CD4-positive, alpha-beta T cell treated with Interleukin-4 for 4 hours (primary cell): ENCODE measurements at regions not wholly inside any gene's neighbourhood (a gene's known extent, or its start where the extent isn't known, plus 50 kb on each side); places are given as distances from the start of the nearest gene placed in this dataset.
"Not testable (repeated sequence)": the region's sequence is repeated elsewhere in the genome, so short reads cannot be mapped to it uniquely, and the experiment has no call there.

ENCODE experiments used
- DNase-seq: peaks from one replicate; pipeline ENCODE4 v3.0.0-alpha.2; 2020

DNA sequence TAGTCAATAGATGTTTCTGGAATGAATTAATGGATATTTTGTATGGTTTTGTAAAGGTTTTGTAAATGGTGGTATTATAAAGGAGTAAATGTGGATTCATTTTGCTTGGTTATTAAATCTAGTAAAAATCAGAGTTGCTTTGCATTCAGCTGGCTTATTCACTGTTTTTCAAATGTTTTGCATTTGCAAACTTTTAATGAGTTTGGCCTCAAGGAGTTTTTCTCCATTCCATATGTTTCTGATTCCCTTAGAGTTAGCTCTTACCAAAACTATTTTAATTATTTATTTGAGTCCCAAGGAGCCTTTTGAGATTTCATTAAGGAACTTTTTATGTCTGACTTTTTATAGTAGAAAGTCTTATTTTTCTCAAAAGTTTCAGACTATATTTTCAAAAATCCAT, 992.2 kb downstream of the DIPK2A start:
- DNase-seq = no peak

GRCh38 chr3:144966560-144966959, 994.9 kb downstream of the DIPK2A start:
- DNase-seq = no peak

DNA sequence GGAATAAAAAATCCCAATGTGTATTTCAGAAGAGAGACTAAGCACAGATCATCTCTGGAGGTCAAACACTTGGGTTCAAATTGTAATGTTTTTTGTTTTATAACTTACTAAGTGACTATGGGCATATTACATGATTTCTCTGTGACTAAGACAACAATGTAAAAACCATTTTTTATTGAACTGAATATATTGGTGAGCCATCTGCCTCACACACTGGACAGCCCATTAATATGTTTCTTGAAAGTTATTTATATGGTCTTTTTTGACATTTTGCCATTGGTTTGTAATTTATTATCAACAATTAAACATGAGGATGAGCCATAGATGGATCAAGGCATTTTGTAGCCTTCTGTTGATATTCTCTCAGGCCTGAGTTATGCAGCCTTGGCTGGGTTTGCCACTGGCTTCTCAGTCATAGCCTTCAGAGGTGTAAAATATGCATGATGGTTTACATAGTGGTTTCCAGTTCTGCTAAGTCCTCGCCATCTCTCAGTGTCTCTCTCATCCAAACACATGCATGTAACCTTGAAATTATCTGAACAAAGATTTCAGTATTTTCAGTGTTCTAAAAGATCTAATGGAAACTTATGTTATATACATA, 997.2 kb downstream of the DIPK2A start:
- DNase-seq = no peak

DNA sequence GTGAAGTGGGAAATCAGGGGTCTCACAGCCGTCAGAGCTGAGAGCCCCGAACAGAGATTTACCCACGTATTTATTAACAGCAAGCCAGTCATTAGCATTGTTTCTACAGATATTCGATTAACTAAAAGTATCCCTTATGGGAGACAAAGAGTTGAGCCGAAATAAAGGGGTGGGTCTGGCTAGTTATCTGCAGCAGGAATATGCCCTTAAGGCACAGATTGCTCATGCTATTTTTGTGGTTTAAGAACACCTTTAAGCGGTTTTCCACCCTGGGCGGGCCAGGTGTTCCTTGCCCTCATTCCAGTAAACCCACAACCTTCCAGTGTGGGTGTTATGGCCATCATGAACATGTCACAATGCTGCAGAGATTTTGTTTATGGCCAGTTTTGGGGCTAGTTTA, 1012.9 kb downstream of the DIPK2A start:
- DNase-seq = not testable (repeated sequence)

DNA sequence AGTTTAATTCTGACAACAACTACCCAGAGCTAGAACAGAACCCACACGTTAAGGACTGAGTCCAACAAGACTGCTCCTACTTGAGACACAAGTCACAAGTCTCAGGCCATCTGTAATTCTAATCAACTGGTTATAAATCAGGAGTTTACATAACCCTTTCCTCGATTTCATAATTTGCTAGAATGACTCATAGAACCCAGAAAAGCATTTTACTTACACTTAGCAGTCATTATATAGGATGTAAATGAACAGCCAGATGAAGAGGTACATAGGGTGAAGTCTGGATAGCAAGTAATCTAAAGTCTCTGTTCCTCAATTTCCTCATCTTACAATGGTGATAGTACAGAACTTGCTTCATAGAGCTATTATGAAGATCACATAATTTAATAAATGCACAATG, 1018.2 kb downstream of the DIPK2A start:
- no peak for DNase-seq

DNA sequence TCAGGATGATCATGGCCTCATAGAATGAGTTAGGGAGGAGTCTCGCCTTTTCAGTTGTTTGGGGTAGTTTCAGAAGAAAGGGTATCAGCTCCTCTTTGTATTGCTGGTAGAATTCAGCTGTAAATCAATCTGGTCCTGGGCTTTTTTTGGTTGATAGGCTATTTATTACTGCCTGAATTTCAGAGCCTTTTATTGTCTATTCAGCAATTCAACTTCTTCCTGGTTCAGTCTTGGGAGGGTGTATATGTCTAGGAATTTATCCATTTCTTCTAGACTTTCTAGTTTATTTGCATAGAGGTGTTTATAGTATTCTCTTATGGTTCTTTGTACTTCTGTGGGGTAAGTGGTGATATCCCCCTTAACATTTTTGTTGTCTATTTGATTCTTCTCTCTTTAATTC, 1024.2 kb downstream of the DIPK2A start:
- DNase-seq = no peak

DNA sequence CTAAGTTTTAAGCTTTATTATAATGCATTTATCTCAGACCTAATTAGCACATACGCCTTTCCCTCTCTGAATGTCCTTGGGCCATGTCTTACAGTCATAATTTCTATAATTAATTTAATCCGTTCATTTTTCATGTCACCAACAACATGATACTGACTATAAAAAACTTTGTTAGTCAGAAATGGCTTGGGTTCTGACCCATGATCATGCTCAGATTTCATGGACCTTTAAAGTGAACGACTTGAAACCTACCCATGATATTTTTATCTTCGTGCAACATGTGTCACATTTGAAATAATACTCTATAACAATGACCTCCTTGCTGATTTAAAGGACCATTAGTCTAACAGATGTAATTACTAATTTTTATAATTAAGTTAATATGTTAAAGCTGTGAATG, 1033.8 kb downstream of the DIPK2A start:
- DNase-seq = no peak

DNA sequence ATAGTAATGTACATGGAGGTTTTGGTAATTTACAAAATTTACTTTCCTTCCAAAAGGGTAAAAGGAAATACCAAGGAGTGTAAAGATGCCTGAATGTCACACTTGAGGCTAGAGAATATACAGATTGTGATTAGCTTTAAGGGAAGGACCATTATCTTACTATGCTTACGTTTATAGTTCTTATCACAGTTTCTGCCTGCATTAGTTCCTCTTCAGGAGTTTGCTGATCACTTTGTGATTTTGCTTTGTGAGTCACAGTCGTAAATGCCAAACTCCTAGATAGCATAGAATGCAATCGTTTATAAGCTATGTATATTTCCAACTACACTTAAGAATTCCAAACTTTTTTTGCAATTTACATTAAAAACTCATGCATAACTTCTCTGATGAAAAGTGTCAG, 1034.6 kb downstream of the DIPK2A start:
- DNase-seq = no peak

DNA sequence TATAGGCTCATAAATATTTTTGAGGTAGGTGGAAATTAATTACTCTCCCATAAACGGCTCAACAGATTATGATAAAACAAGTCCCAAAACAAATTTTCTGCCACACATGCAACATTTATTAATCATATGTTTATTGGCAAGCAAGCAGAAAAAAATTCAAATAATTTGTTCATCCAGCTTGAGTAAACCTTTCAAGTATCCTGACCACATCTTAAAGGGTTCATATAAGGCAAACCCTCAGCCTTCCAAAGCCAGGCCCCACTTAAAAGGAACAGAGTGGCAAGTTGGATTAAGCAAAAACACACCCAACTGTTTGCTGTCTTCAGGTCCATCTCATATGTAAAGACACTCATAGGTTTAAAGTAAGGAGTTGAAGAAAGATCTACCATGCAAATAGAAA, 1042.3 kb downstream of the DIPK2A start:
- DNase-seq = no peak

DNA sequence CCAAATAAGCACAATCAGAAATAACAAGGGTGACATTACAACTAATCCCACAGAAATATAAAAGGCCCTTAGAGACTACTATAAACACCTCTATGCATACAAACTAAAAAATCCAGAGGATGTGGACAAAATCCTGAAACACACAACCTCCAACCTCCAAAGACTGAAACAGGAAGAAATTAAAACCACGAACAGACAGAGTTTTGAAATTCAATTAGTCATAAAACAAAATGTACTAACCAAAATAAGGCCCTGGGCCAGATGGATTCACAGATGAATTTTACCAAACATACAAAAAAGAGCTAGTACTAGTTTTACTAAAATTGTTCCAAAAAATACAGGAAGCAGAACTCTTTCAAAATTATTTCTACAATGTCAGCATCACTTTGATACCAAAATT, 1043.6 kb downstream of the DIPK2A start:
- DNase-seq = no peak

DNA sequence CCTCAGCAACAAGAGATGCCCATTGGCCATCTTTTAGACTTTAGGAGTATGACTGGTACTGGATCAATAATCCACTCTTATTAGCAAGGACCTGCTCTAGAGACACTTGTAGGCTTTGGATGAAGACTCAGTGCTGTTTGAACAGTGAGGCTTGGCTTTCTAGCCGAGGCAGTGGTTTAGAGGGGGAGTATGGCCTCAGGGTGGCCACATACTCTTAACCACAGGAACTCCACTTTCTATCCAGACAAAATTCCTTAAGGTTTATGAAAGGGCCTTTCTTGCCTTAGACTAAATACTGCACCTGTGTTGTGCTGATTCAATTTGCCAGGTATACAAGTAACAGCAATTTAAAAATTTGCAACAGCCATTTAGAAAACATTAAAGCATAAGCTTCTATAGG, 1046.3 kb downstream of the DIPK2A start:
- no peak for DNase-seq

- DNase-seq = no peak
These were observed 1050.8 kb downstream of the DIPK2A start for GRCh38 chr3:145022447-145022846.

- no peak for DNase-seq
These were observed 1053.1 kb downstream of the DIPK2A start for GRCh38 chr3:145024700-145025099.

DNA sequence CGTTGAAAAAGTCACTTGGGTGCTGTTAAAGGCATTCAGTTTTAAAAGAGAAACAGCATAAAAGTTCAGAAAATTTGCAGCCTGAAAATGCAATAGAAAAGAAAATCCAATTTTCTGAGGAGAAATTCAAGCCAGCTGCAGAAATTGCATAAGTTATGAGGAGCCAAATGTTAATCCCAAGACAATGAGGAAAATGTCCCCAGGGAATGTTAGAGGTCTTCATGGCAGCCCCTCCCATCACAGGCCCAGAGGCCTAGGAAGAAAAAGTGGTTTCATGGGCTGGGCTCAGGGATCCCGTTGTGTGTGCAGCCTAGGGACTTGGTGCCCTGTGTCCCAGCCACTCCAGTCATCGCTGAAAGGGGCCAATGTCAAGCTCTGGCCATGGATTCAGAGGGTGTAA, 1055.6 kb downstream of the DIPK2A start:
- not testable (repeated sequence) for DNase-seq

DNA sequence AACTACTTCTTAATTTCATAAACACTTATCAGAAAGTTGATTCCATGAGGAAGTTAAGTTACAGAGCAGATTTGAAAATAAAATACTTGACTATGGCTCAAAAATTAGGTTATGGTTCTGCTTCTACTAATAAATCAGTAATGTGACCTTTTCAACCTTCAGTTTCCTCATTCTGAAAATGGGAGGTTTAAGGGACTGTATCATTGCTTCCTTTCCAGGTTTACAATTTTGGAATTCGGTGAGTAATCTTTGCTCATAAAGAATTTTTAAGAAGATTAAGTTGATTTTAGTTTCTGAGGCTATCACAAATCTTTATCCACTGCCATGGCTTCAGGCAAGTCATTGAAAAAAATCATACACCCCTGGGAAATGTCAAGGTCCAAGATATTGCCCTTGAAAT, 1061.2 kb downstream of the DIPK2A start:
- DNase-seq = no peak

DNA sequence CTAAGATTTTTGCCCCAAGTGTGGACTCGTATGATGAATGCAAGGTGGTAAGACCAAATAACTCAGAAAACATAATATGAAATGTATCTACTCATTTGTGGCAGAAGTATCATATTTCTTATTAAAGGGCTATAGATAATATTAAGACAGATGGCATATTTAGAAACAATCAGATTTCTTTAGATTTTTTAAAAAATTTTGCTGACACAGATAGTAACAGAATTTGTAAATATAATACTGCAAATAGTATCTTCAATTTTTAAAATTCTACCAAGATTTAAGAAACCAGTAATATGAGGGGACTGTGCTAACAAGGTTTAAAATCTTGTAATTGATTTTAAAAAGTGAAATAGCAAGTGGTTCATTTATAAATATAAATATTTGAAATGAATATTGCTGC, 1064.1 kb downstream of the DIPK2A start:
- DNase-seq = no peak

- not testable (repeated sequence) for DNase-seq
These were observed 1082.4 kb downstream of the DIPK2A start for GRCh38 chr3:145054055-145054454.

DNA sequence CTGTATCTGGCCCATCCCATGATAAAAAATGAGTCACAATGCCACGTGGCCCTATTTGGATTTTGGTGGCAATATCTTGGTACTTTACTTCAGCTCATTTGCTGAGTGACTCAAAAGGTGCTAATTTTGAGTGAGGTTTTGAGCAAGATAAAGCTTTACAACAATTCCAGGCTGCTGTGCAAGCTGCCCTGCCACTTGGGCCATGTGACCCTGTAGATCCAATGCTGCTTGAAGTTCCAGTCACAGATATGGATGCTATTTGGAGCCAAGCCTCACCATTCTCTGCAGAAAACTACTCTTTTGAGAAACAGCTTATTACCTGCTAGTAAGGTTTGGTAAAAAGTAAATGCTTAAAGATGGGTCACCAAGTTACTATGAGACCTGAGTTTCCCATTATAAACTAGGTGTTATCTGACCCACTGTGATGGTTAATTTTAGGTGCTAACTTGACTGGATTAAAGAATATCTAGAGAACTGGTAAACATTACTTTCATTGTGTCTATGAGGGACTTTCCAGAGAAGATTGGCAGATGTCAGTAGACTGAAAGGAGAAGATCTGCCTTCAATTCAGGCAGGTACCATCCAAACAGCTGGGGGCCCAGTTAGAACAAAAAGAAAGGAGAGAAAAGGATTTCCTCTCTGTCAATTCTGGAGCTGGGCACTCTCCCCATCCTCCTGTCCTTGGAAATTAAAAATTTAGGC, 1083.9 kb downstream of the DIPK2A start:
- no peak for DNase-seq

DNA sequence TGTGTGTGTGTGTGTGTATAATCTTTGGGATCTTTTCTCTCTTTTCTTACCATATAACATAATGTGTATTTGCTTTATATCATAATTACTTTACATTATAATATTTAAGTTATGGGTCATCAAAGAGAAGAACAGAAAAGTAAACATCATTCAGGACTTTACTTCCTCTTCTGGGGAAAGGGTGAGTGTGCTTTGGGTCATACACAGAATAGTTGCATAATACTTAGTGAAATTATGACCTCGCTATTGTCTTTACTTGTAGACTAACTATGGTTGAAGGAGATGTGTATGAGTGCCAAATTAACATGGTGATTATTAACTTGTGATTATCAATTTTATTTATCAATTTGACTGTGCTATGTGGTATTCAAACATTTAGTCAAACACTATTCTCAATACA, 1086.9 kb downstream of the DIPK2A start:
- DNase-seq = no peak

DNA sequence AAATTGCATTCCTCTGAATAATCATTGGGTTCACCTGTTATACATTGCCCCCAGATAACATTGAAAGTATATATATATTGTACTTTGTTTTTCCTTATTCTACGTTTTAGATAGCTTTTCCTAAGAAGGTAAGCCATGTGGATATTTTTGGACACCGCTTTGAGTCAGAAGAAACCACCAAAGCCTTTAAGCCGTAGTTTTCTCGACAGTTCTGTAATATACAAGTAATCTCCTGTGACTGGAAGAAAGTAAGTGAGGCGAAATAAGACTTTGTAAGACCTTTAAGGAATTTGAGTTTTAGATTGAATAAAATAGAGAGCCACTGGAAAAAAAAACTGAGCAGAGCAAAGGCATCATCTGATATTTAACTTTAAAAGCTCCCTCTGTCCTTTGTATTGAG, 1092.0 kb downstream of the DIPK2A start:
- no peak for DNase-seq

GRCh38 chr3:145070795-145071194, 1090.2 kb downstream of the PLOD2 start:
- DNase-seq = no peak

DNA sequence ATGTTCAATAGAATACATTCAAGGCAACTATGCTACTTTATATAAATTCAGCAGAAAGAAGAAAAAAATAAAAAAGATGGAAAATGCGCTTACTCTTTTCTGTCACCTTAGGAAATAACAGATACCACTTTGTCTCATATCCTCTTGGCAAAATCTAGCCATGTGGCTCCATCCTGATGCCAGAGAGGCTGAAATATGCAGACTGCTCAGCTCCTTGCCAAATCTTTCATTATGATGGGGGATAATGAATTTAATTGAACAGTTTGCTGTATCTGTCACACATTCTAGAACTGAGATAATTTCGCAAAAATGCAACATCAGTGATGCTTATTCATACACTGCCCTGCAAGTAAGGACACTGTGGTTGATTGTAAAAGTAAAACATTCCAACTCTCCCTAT, 1081.5 kb downstream of the PLOD2 start:
- no peak for DNase-seq

DNA sequence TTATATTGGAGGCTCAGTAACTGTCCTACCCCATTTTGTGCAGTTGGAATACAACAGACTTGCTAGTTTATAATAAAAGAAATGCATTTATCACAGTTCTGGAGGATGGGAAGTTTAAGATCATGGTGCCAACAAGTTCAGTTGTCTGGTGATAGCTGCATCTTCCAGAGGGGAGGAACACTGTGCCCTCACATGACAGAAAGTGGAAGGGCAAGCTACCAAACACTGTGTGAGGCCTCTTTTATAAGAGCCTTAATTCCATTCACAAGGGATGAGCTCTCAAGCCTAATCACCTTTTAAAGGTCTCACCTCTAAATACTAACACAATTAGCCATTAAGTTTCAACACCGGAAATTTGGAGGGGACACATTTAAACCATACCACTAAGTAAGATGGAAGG, 1073.9 kb downstream of the PLOD2 start:
- no peak for DNase-seq

GRCh38 chr3:145088917-145089316, 1072.1 kb downstream of the PLOD2 start:
- DNase-seq = no peak

- no peak for DNase-seq
These were observed 1071.6 kb downstream of the PLOD2 start for GRCh38 chr3:145089337-145089736.
